Mesodermal cell (in vitro differentiated cells): ENCODE measurements at regions not wholly inside any gene's neighbourhood (a gene's known extent, or its start where the extent isn't known, plus 50 kb on each side); places are given as distances from the start of the nearest gene placed in this dataset.

ENCODE experiments used
- H3K27ac ChIP-seq: 2 replicates; pipeline ENCODE4 v1.7.0; 2013; ENCODE audit warnings: mild to moderate bottlenecking, low read depth, low read length, moderate library complexity; ENCODE audit not compliant: severe bottlenecking
- H3K36me3 ChIP-seq: 2 replicates; pipeline ENCODE4 v1.7.1; 2013; ENCODE audit warnings: mild to moderate bottlenecking, low read length, moderate library complexity; ENCODE audit not compliant: control insufficient read depth, insufficient read depth
- H3K4me1 ChIP-seq: one replicate; pipeline ENCODE4 v1.7.1; 2013; ENCODE audit warnings: mild to moderate bottlenecking, low read length; ENCODE audit not compliant: insufficient read depth, control insufficient read depth, poor library complexity, severe bottlenecking
- H3K4me3 ChIP-seq: 2 replicates; pipeline ENCODE4 v1.7.0; 2013; ENCODE audit warnings: low read length, control low read depth, mild to moderate bottlenecking; ENCODE audit not compliant: insufficient read depth, poor library complexity, severe bottlenecking; ENCODE audit errors: extremely low read depth
- H3K9me3 ChIP-seq: 2 replicates; pipeline ENCODE4 v1.7.1; 2013; ENCODE audit warnings: mild to moderate bottlenecking, low read length, moderate library complexity; ENCODE audit not compliant: control insufficient read depth
- WGBS, 2 experiments: methylation state at CpG; one replicate each; pipeline ENCODE4 v1.1.5; 2013; ENCODE audit warnings: missing lambda C conversion rate in 2 of 2; ENCODE audit not compliant: insufficient coverage in 2 of 2; 5-methylcytosine and 5-hydroxymethylcytosine counted together

- H3K9me3 ChIP-seq, result no peaks in the 10 kb centered on the region
- WGBS, 2 experiments, result 96 to 100% methylated on average over 1 to 3 of the region's 3 CpGs
- no peak overlapping the region for H3K4me3 ChIP-seq
- no peak overlapping the region for H3K27ac ChIP-seq
- no peaks in the 10 kb centered on the region for H3K36me3 ChIP-seq
- peaks cover 14% of the 10 kb centered on the region for H3K4me1 ChIP-seq
Observed at GRCh38 chr2:12950174-12950573, 233.4 kb downstream of the TRIB2 start.

DNA sequence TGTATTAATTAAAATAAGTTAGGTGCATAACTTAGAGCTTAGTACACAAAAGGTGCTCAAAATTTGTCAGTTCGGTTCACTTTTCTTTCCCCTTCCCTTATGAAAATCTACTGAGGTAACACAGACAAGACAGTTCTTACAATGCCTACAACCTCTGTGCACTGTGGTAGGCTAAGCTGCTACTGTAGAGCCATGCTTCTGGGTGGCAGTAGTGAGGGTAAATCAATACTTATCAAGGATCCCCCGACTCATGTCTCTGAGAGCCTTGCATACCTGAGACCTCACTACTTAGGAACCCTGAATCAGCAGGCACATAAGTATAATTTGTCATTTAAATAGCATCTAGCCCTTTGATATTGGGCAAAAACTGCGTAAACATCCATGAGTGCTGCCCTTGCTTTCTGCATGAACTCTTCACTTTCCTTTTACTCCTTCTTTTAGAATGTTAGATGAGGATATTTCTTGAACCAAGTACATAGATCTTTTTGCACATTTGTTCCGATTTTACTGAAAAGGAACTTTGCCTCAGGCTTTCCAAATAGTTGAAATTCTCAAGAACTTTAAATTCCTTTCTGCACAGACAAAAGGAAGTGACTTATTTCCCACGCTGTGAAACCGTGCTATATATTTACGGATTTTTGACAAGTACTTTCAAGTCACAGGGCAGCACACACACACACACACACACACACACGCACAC lies 234.4 kb downstream of the TRIB2 start:
- Histone ChIP-seq H3K9me3 (no peaks in the 10 kb centered on the region), H3K27ac (peak overlapping the region; percentile 60), H3K4me1 (peaks cover 14% of the 10 kb centered on the region), H3K36me3 (no peaks in the 10 kb centered on the region), H3K4me3 (no peak overlapping the region)
- WGBS, 2 experiments, result 74 to 77% methylated on average over 4 to 5 of the region's 8 CpGs

- Histone ChIP-seq H3K36me3 (no peaks in the 10 kb centered on the region), H3K4me3 (no peak overlapping the region), H3K9me3 (no peaks in the 10 kb centered on the region), H3K4me1 (peaks cover 14% of the 10 kb centered on the region), H3K27ac (peak overlapping the region; percentile 60)
- no CpG with 5 or more reads among the region's 2 CpGs for WGBS, 2 experiments
Observed at GRCh38 chr2:12951657-12951973, 234.9 kb downstream of the TRIB2 start.

- Histone ChIP-seq H3K27ac (no peak overlapping the region), H3K9me3 (no peaks in the 10 kb centered on the region), H3K4me1 (peaks cover 14% of the 10 kb centered on the region), H3K4me3 (no peak overlapping the region), H3K36me3 (no peaks in the 10 kb centered on the region)
- 100% methylated on average over 2 of the region's 2 CpGs; no CpG with 5 or more reads in 1 of the 2 experiments for WGBS, 2 experiments
Observed at GRCh38 chr2:12953596-12953995, 236.9 kb downstream of the TRIB2 start.

GRCh38 chr2:12955864-12956263 lies 239.1 kb downstream of the TRIB2 start:
- Histone ChIP-seq H3K27ac (no peak overlapping the region), H3K4me3 (no peak overlapping the region), H3K9me3 (no peaks in the 10 kb centered on the region), H3K4me1 (peaks cover 10% of the 10 kb centered on the region), H3K36me3 (no peaks in the 10 kb centered on the region)
- 89 to 94% methylated on average over 3 of the region's 3 CpGs for WGBS, 2 experiments

GRCh38 chr2:12957251-12957650 lies 240.5 kb downstream of the TRIB2 start:
- 86 to 90% methylated on average over 1 to 2 of the region's 3 CpGs for WGBS, 2 experiments
- no peak overlapping the region for H3K4me3 ChIP-seq
- H3K9me3 ChIP-seq, result no peaks in the 10 kb centered on the region
- H3K36me3 ChIP-seq, result no peaks in the 10 kb centered on the region
- no peaks in the 10 kb centered on the region for H3K4me1 ChIP-seq
- no peak overlapping the region for H3K27ac ChIP-seq

DNA sequence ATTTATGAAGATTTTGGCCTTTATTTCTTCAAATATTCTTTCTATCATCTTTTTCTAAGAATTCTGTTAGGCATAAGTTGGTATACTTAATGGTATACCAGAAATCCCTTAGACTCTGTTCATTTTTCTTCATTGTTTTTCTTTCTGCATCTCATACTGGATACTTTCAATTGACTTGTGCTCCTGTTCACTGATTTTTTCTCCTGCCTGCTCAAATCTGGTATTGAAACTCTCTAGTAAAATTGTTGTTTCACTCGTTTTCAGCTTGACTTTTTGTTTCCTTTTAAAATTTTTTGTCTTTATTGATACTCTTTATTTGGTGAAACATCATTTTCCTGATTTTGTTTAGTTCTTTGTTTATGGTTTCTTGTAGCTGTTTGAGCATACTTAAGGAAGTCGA lies 243.2 kb downstream of the TRIB2 start:
- Histone ChIP-seq H3K27ac (no peak overlapping the region), H3K4me1 (no peaks in the 10 kb centered on the region), H3K9me3 (no peaks in the 10 kb centered on the region), H3K4me3 (no peak overlapping the region), H3K36me3 (no peaks in the 10 kb centered on the region)
- 100% methylated on average over 1 of the region's 2 CpGs; no CpG with 5 or more reads in 1 of the 2 experiments for WGBS, 2 experiments

DNA sequence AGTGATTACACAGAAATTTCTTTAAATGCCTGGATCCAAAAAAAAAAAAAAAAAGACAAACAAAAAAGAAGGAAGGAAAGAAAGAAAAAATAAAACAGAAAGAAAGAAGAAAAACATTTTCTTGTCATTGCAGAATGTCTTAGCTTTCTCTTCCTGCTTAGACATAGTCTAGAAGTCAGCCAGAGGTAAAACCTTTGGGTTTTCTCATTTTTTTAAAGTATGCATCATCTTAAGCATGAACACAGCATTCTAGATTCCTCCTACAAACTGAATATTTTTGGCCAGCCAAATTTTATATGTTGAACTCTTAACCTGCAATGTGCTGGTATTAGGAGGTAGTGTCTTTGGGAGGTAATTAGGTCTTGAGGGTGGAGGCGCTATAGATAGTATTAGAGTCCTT lies 243.9 kb downstream of the TRIB2 start:
- no peak overlapping the region for H3K27ac ChIP-seq
- H3K36me3 ChIP-seq, result no peaks in the 10 kb centered on the region
- no peaks in the 10 kb centered on the region for H3K9me3 ChIP-seq
- no peak overlapping the region for H3K4me3 ChIP-seq
- WGBS, 2 experiments, result 100% methylated on average over 1 of the region's 1 CpG
- H3K4me1 ChIP-seq, result no peaks in the 10 kb centered on the region

- no peaks in the 10 kb centered on the region for H3K9me3 ChIP-seq
- H3K36me3 ChIP-seq, result no peaks in the 10 kb centered on the region
- peak overlapping the region; percentile 80 for H3K27ac ChIP-seq
- H3K4me3 ChIP-seq, result no peak overlapping the region
- no CpG with 5 or more reads among the region's 5 CpGs for WGBS, 2 experiments
- no peaks in the 10 kb centered on the region for H3K4me1 ChIP-seq
Observed at GRCh38 chr2:12964904-12965539, 248.3 kb downstream of the TRIB2 start.

GRCh38 chr2:12965540-12966269 lies 249.0 kb downstream of the TRIB2 start:
- Histone ChIP-seq H3K9me3 (no peaks in the 10 kb centered on the region), H3K36me3 (no peaks in the 10 kb centered on the region), H3K4me3 (no peak overlapping the region), H3K4me1 (no peaks in the 10 kb centered on the region), H3K27ac (peak overlapping the region; percentile 80)

- Histone ChIP-seq H3K27ac (no peak overlapping the region), H3K4me1 (no peaks in the 10 kb centered on the region), H3K9me3 (peaks cover 3% of the 10 kb centered on the region), H3K36me3 (no peaks in the 10 kb centered on the region), H3K4me3 (no peak overlapping the region)
- 100% methylated on average over 1 of the region's 1 CpG; no CpG with 5 or more reads in 1 of the 2 experiments for WGBS, 2 experiments
Observed at GRCh38 chr2:12967804-12968203, 251.1 kb downstream of the TRIB2 start.
